NT2/D1 (cell line): ENCODE measurements at regions not wholly inside any gene's neighbourhood (a gene's known extent, or its start where the extent isn't known, plus 50 kb on each side); places are given as distances from the start of the nearest gene placed in this dataset.

ENCODE experiments used
- SUZ12 ChIP-seq: IDR thresholded peaks from 2 replicates; pipeline ENCODE4 v1.6.1; 2011; ENCODE audit not compliant: insufficient read length, insufficient read depth; ENCODE audit errors: extremely low read depth
- YY1 ChIP-seq: IDR thresholded peaks from 2 replicates; pipeline ENCODE4 v1.6.1; 2011; ENCODE audit not compliant: insufficient read length, insufficient read depth
- ZNF274 ChIP-seq: IDR thresholded peaks from 2 replicates; pipeline ENCODE4 v1.6.1; 2011; ENCODE audit warnings: mild to moderate bottlenecking, low read depth, low read length

DNA sequence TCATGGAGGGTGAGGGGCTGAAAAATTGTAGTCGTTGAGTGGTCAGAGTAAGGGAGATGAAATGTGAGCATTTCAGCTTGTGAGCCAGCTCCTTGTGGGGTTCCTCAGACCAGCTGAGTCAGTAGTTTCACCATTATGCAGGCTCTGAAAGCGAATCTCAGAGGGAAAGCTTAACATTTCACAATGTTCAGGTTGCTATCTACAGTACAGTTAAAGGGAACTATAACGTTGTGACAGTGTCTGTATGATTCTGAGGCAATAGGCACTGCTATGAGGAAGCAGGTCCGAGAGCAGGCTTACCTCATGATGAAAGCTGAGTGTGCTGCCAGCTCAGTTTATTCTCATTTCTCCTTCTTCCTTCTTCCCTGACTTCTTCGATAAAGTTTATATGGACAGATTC is 469.6 kb downstream of the EDEM1 start:
- TF ChIP-seq SUZ12 (no peak), ZNF274 (no peak), YY1 (no peak)
